Caco-2 (cell line): ENCODE measurements at regions not wholly inside any gene's neighbourhood (a gene's known extent, or its start where the extent isn't known, plus 50 kb on each side); places are given as distances from the start of the nearest gene placed in this dataset.

ENCODE experiments used
- BruUV-seq: library from RNA; stranded (reverse); fragments of 400-500 nt; replicated peaks from 2 replicates; lab custom pipeline; 2021; lab: Mats Ljungman, UMichigan
- CTCF ChIA-PET: fragments of 300-600 bp; sonication (Branson Sonifier 250); formaldehyde crosslinking; loops from one replicate; lab custom pipeline; 2022; ENCODE audit warnings: antibody characterized with exemption; lab: Charles Lee
- POLR2A ChIA-PET: fragments of 300-600 bp; sonication (Branson Sonifier 250); formaldehyde crosslinking; loops from one replicate; lab custom pipeline; 2022; ENCODE audit warnings: antibody characterized with exemption; lab: Charles Lee
- DNase-seq, 2 experiments: peaks; one replicate each; pipeline versions ENCODE4 v3.0.0 to v3.0.0-alpha.2; 2020 to 2022
- H3K27me3 ChIP-seq: replicated peaks from 2 replicates; pipeline ENCODE4 v1.6.0; 2011; ENCODE audit warnings: low read length; ENCODE audit not compliant: control insufficient read depth, insufficient read depth
- H3K36me3 ChIP-seq: 2 replicates; pipeline ENCODE4 v1.5.1; 2011; ENCODE audit warnings: low read length; ENCODE audit not compliant: control insufficient read depth, insufficient read depth
- H3K4me1 ChIP-seq: fragments of 250-450 bp; sonication (Bioruptor Pico); 2 replicates; pipeline ENCODE4 v1.5.1; 2020; ENCODE audit warnings: mild to moderate bottlenecking
- H3K4me3 ChIP-seq: 2 replicates; pipeline ENCODE4 v1.5.1; 2011; ENCODE audit warnings: low read depth, mild to moderate bottlenecking, control low read depth, low read length
- H3K9me3 ChIP-seq: fragments of 250-450 bp; sonication (Bioruptor Pico); 2 replicates; pipeline ENCODE4 v1.5.1; 2020; ENCODE audit warnings: mild to moderate bottlenecking, moderate library complexity
- H3K27ac Mint-ChIP-seq: one replicate; pipeline ENCODE4 v1.8.0; 2022; ENCODE audit warnings: mixed read lengths; ENCODE audit not compliant: unreplicated experiment
- H3K27me3 Mint-ChIP-seq: one replicate; pipeline ENCODE4 v1.8.0; 2022; ENCODE audit warnings: mixed read lengths; ENCODE audit not compliant: insufficient read depth, unreplicated experiment
- H3K36me3 Mint-ChIP-seq: one replicate; pipeline ENCODE4 v1.8.0; 2022; ENCODE audit warnings: mild to moderate bottlenecking, mixed read lengths; ENCODE audit not compliant: insufficient read depth, unreplicated experiment
- H3K4me1 Mint-ChIP-seq: one replicate; pipeline ENCODE4 v1.8.0; 2022; ENCODE audit warnings: low read depth, mixed read lengths; ENCODE audit not compliant: unreplicated experiment
- H3K4me3 Mint-ChIP-seq: one replicate; pipeline ENCODE4 v1.8.0; 2022; ENCODE audit warnings: mild to moderate bottlenecking, moderate library complexity, mixed read lengths; ENCODE audit not compliant: unreplicated experiment
- H3K9me3 Mint-ChIP-seq: one replicate; pipeline ENCODE4 v1.8.0; 2022; ENCODE audit warnings: mixed read lengths; ENCODE audit not compliant: unreplicated experiment
- CTCF ChIP-seq, 2 experiments: fragments of 200-600 bp in 1 of 2; IDR thresholded peaks; 1 replicate in 1 of 2; 2 replicates in 1 of 2; pipeline versions ENCODE4 v1.5.1 to v1.8.0; 2011 to 2022; ENCODE audit warnings: antibody characterized with exemption in 1 of 2, control low read depth in 1 of 2, inconsistent platforms in 1 of 2, low read depth in 1 of 2, low read length in 1 of 2, mild to moderate bottlenecking in 1 of 2, moderate library complexity in 1 of 2; ENCODE audit not compliant: insufficient read depth in 1 of 2, severe bottlenecking in 1 of 2, unreplicated experiment in 1 of 2
- intact Hi-C: fragments of 100-400 bp; cut with micrococcal nuclease; formaldehyde crosslinking; loops from one replicate; pipeline ENCODE4 v1.10.0; 2022; ENCODE audit not compliant: unreplicated experiment

GRCh38 chr2:146027156-146027555 is 1507.2 kb upstream of the ZEB2 start:
- BruUV-seq, result no TSS peak
- intact Hi-C loops, result no loop called here
- H3K4me1 ChIP-seq, result no peaks in the 10 kb centered on the region
- Mint-ChIP-seq H3K36me3 (no peaks in the 10 kb centered on the region), H3K27ac (no peak overlapping the region), H3K9me3 (no peaks in the 10 kb centered on the region), H3K4me3 (no peak overlapping the region), H3K4me1 (no peaks in the 10 kb centered on the region), H3K27me3 (no peaks in the 10 kb centered on the region)
- ChIA-PET POLR2A (no interaction called here), CTCF (no interaction called here)
- H3K9me3 ChIP-seq, result no peaks in the 10 kb centered on the region
- no peak for TF ChIP-seq CTCF (IDR thresholded peaks at IDR 0.05; ENCODE audit: insufficient read depth in 1 of 2, low read depth in 1 of 2, low read length in 1 of 2, severe bottlenecking in 1 of 2, unreplicated experiment in 1 of 2)
- H3K36me3 ChIP-seq, result no peaks in the 10 kb centered on the region
- H3K27me3 ChIP-seq, result no peaks in the 10 kb centered on the region
- no peak overlapping the region for H3K4me3 ChIP-seq
- no peak for DNase-seq

- POLR2A ChIA-PET, result no interaction called here
- intact Hi-C loops, result no loop called here
Measured at GRCh38 chr2:146025519-146025918, 1505.6 kb upstream of the ZEB2 start.

GRCh38 chr2:146024212-146024743 is 1504.4 kb upstream of the ZEB2 start:
- TF ChIP-seq CTCF (IDR thresholded peaks at IDR 0.05; ENCODE audit: insufficient read depth in 1 of 2, low read depth in 1 of 2, low read length in 1 of 2, severe bottlenecking in 1 of 2, unreplicated experiment in 1 of 2), result no peak
- Mint-ChIP-seq H3K27me3 (no peaks in the 10 kb centered on the region), H3K36me3 (no peaks in the 10 kb centered on the region), H3K27ac (no peak overlapping the region), H3K9me3 (no peaks in the 10 kb centered on the region), H3K4me1 (no peaks in the 10 kb centered on the region), H3K4me3 (no peak overlapping the region)
- Histone ChIP-seq H3K27me3 (no peaks in the 10 kb centered on the region), H3K9me3 (no peaks in the 10 kb centered on the region), H3K4me3 (no peak overlapping the region), H3K4me1 (no peaks in the 10 kb centered on the region), H3K36me3 (no peaks in the 10 kb centered on the region)
- intact Hi-C loops, result no loop called here
- POLR2A ChIA-PET, result no interaction called here
- DNase-seq, result no peak
- CTCF ChIA-PET, result no interaction called here
- no TSS peak for BruUV-seq

More at GRCh38 chr2:146025519-146025918, 1505.6 kb upstream of the ZEB2 start:
- Mint-ChIP-seq H3K27me3 (no peaks in the 10 kb centered on the region), H3K9me3 (no peaks in the 10 kb centered on the region), H3K27ac (no peak overlapping the region), H3K4me1 (no peaks in the 10 kb centered on the region), H3K36me3 (no peaks in the 10 kb centered on the region), H3K4me3 (no peak overlapping the region)
- no peaks in the 10 kb centered on the region for H3K27me3 ChIP-seq
- H3K9me3 ChIP-seq, result no peaks in the 10 kb centered on the region
- H3K4me1 ChIP-seq, result no peaks in the 10 kb centered on the region
- no peak for TF ChIP-seq CTCF (IDR thresholded peaks at IDR 0.05; ENCODE audit: insufficient read depth in 1 of 2, low read depth in 1 of 2, low read length in 1 of 2, severe bottlenecking in 1 of 2, unreplicated experiment in 1 of 2)
- BruUV-seq, result no TSS peak
- no peaks in the 10 kb centered on the region for H3K36me3 ChIP-seq
- no peak for DNase-seq
- CTCF ChIA-PET, result no interaction called here
- H3K4me3 ChIP-seq, result no peak overlapping the region
